Osteocyte (in vitro differentiated cells): ENCODE measurements at regions not wholly inside any gene's neighbourhood (a gene's known extent, or its start where the extent isn't known, plus 50 kb on each side); places are given as distances from the start of the nearest gene placed in this dataset.
"Not testable (repeated sequence)": the region's sequence is repeated elsewhere in the genome, so short reads cannot be mapped to it uniquely, and the experiment has no call there.

Experiments
- DNase-seq: peaks from one replicate; pipeline ENCODE4 v3.0.0; 2021; ENCODE audit warnings: mixed read lengths; ENCODE audit not compliant: unreplicated experiment; ENCODE audit errors: extremely low spot score
- H3K27ac Mint-ChIP-seq: one replicate; pipeline ENCODE4 v1.8.0; 2021; ENCODE audit warnings: mild to moderate bottlenecking, mixed read lengths; ENCODE audit not compliant: unreplicated experiment
- H3K27me3 Mint-ChIP-seq: one replicate; pipeline ENCODE4 v1.8.0; 2021; ENCODE audit warnings: mixed read lengths; ENCODE audit not compliant: unreplicated experiment
- H3K36me3 Mint-ChIP-seq: one replicate; pipeline ENCODE4 v1.8.0; 2021; ENCODE audit warnings: mixed read lengths; ENCODE audit not compliant: unreplicated experiment
- H3K4me1 Mint-ChIP-seq: one replicate; pipeline ENCODE4 v1.8.0; 2021; ENCODE audit warnings: mixed read lengths; ENCODE audit not compliant: unreplicated experiment
- H3K4me3 Mint-ChIP-seq: one replicate; pipeline ENCODE4 v1.8.0; 2021; ENCODE audit warnings: mild to moderate bottlenecking, moderate library complexity, mixed read lengths; ENCODE audit not compliant: unreplicated experiment
- H3K9me3 Mint-ChIP-seq: one replicate; pipeline ENCODE4 v1.8.0; 2021; ENCODE audit warnings: mixed read lengths; ENCODE audit not compliant: unreplicated experiment
- TF ChIP-seq, protein P1 (sequence below): fragments of 200-600 bp; sonication (generic); IDR thresholded peaks from 2 replicates; pipeline ENCODE4 v1.5.0; 2021; ENCODE audit warnings: antibody characterized with exemption, mild to moderate bottlenecking, moderate library complexity

DNA sequence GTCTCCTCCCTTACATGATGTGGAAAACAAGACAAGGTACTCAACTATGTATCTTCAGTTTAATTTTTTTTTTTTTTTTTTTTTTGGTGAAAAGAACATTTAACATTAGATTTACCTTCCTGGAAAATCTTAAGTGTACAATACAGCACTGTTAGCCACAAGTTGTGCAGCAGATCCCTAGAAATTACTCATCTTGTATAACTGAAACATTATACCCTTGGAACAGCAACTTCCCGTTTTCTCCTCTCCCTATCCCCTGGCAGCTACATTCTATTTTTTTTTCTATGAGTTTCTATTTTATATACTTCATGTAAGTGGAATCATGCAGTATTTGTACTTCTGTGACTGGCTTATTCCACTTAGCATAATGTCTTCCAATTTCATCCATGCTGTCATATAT lies 421.9 kb upstream of the FTMT start:
- no peaks in the 10 kb centered on the region for H3K9me3 Mint-ChIP-seq
- H3K27me3 Mint-ChIP-seq = peaks cover 12% of the 10 kb centered on the region

DNA sequence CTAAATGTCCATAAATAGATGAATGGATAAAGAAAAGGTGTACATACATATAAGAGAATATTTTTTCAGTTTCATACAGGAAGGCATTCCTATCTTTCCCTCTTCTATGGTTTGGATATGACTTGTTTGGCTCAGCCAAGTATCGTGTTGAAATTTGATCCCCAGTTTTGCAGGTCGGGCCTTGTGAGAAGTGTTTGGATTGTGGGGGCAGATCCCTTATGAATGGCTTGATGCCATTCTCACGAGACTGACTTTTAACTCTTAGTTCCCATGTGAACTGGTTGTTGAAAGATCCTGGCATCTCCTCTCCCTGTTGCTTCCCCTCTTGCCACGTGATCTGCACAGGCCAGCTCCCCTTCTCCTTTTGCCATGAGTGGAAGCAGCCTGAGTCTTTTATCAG lies 421.1 kb upstream of the FTMT start:
- Mint-ChIP-seq H3K9me3 (no peaks in the 10 kb centered on the region), H3K4me1 (peaks cover 3% of the 10 kb centered on the region), H3K27ac (no peak overlapping the region), H3K36me3 (no peaks in the 10 kb centered on the region), H3K4me3 (no peak overlapping the region), H3K27me3 (peaks cover 12% of the 10 kb centered on the region)
- TF ChIP-seq, protein P1, sequence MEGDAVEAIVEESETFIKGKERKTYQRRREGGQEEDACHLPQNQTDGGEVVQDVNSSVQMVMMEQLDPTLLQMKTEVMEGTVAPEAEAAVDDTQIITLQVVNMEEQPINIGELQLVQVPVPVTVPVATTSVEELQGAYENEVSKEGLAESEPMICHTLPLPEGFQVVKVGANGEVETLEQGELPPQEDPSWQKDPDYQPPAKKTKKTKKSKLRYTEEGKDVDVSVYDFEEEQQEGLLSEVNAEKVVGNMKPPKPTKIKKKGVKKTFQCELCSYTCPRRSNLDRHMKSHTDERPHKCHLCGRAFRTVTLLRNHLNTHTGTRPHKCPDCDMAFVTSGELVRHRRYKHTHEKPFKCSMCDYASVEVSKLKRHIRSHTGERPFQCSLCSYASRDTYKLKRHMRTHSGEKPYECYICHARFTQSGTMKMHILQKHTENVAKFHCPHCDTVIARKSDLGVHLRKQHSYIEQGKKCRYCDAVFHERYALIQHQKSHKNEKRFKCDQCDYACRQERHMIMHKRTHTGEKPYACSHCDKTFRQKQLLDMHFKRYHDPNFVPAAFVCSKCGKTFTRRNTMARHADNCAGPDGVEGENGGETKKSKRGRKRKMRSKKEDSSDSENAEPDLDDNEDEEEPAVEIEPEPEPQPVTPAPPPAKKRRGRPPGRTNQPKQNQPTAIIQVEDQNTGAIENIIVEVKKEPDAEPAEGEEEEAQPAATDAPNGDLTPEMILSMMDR = no peak
- DNase-seq = no peak

More for the DNA sequence above, 421.9 kb upstream of the FTMT start:
- Mint-ChIP-seq H3K4me1 (peaks cover 8% of the 10 kb centered on the region), H3K27ac (no peak overlapping the region), H3K4me3 (no peak overlapping the region), H3K36me3 (no peaks in the 10 kb centered on the region)
- DNase-seq = no peak
- TF ChIP-seq, protein P1 = no peak

- peaks cover 7% of the 10 kb centered on the region for H3K27me3 Mint-ChIP-seq
- no peaks in the 10 kb centered on the region for H3K4me1 Mint-ChIP-seq
- H3K27ac Mint-ChIP-seq = no peak overlapping the region
- peaks cover 15% of the 10 kb centered on the region for H3K9me3 Mint-ChIP-seq
- DNase-seq = no peak
- no peaks in the 10 kb centered on the region for H3K36me3 Mint-ChIP-seq
- H3K4me3 Mint-ChIP-seq = no peak overlapping the region
- TF ChIP-seq, protein P1 = no peak
Observed at GRCh38 chr5:121445511-121445910, 406.2 kb upstream of the FTMT start.

DNA sequence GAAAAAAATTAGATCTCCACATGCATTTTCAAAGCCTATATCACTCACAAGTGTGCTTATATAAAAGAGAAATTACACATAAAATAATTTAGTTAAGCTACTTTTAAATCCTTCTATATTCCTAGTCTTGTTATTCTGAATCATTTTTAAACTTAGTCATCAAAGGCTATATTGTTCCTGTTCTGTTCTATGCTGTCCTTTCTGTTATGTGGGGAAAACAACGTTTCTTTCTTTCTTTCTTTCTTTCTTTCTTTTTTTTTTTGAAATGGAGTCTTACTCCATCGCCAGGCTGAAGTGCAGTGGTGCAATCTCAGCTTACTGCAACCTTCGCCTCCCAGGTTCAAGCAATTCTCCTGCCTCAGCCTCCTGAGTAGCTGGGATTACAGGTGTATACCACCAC lies 389.2 kb upstream of the FTMT start:
- Mint-ChIP-seq H3K4me3 (no peak overlapping the region), H3K9me3 (no peaks in the 10 kb centered on the region), H3K4me1 (peaks cover 2% of the 10 kb centered on the region), H3K27ac (no peak overlapping the region), H3K36me3 (no peaks in the 10 kb centered on the region), H3K27me3 (peaks cover 5% of the 10 kb centered on the region)
- TF ChIP-seq, protein P1 = no peak
- no peak for DNase-seq

GRCh38 chr5:121471222-121471621 lies 380.5 kb upstream of the FTMT start:
- not testable (repeated sequence) for H3K4me3 Mint-ChIP-seq, H3K27ac Mint-ChIP-seq, H3K9me3 Mint-ChIP-seq, H3K27me3 Mint-ChIP-seq, H3K4me1 Mint-ChIP-seq, DNase-seq, H3K36me3 Mint-ChIP-seq

GRCh38 chr5:121478636-121479035 lies 373.0 kb upstream of the FTMT start:
- Mint-ChIP-seq H3K36me3 (no peaks in the 10 kb centered on the region), H3K4me1 (no peaks in the 10 kb centered on the region), H3K27ac (no peak overlapping the region), H3K9me3 (no peaks in the 10 kb centered on the region), H3K4me3 (no peak overlapping the region), H3K27me3 (no peaks in the 10 kb centered on the region)
- TF ChIP-seq, protein P1 = no peak
- no peak for DNase-seq
